ENCODE measurements at regions not wholly inside any gene's neighbourhood (a gene's known extent, or its start where the extent isn't known, plus 50 kb on each side); places are given as distances from the start of the nearest gene placed in this dataset.

- TF ChIP-seq CTCF (IDR thresholded peaks at IDR 0.05) (no peak), POLR2A (IDR thresholded peaks at IDR 0.05) (no peak)
Observed at GRCh38 chr12:19958389-19958788, 409.9 kb upstream of the PDE3A start.
